ENCODE measurements at regions not wholly inside any gene's neighbourhood (a gene's known extent, or its start where the extent isn't known, plus 50 kb on each side); places are given as distances from the start of the nearest gene placed in this dataset.

DNA sequence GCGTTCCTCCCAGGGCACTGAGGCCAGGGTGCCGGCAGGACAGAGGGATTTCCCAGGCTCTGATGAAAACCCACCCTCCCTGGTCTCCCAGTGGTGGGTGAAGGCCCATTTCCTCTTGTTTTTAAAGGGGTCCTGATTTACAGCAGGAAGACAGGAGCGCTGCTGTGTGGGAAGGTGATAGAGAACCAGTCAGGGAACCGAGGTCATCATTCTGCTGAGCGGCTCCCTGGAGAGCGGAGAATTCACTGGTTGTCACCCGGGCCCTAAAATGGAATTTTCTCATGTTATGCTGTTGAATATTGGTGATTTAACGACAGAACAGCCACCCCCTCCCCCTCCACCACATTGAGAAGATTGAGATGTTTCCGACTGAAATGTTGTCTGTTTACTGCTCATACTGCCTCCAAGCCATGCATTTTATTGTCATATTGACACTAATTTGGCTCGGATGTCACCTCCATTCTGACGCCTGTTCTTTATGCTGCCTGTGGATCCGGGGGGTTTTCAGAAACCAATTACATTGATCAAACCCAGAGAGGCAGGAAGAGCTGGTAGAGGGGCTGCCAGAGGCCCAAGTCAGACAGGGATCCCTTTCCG, 225.2 kb downstream of the GLI2 start:
- CTCF ChIA-PET, result no interaction called here
- DNase-seq (ENCODE audit: extremely low spot score), result no peak
- no peak for TF ChIP-seq FOXK2 (IDR thresholded peaks at IDR 0.05)
- POLR2A ChIA-PET, result interaction anchor here (1.2 kb wide), 1 partner anchor 115 kb away, joined by 3 read pairs; no protein-coding TSS in a partner anchor

GRCh38 chr2:120961396-120961795, 225.7 kb downstream of the GLI2 start:
- CTCF ChIA-PET, result no interaction called here
- POLR2A ChIA-PET, result no interaction called here
- TF ChIP-seq, protein P1, sequence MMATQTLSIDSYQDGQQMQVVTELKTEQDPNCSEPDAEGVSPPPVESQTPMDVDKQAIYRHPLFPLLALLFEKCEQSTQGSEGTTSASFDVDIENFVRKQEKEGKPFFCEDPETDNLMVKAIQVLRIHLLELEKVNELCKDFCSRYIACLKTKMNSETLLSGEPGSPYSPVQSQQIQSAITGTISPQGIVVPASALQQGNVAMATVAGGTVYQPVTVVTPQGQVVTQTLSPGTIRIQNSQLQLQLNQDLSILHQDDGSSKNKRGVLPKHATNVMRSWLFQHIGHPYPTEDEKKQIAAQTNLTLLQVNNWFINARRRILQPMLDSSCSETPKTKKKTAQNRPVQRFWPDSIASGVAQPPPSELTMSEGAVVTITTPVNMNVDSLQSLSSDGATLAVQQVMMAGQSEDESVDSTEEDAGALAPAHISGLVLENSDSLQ (IDR thresholded peaks at IDR 0.05), result no peak
- TF ChIP-seq L3MBTL2 (conservative IDR thresholded peaks at IDR 0.05) (no peak), NFRKB (IDR thresholded peaks at IDR 0.05) (no peak), ELF4 (IDR thresholded peaks at IDR 0.05) (no peak), LEF1 (IDR thresholded peaks at IDR 0.05; ENCODE audit: borderline replicate concordance) (no peak), ARNT (IDR thresholded peaks at IDR 0.05) (no peak), HDGF (IDR thresholded peaks at IDR 0.05; ENCODE audit: borderline replicate concordance) (no peak), ZNF384 (IDR thresholded peaks at IDR 0.05) (no peak), SUZ12 (IDR thresholded peaks at IDR 0.05) (no peak), CTBP1 (IDR thresholded peaks at IDR 0.05; ENCODE audit: borderline replicate concordance) (no peak), SP1 (IDR thresholded peaks at IDR 0.05) (no peak), BHLHE40 (IDR thresholded peaks at IDR 0.05; ENCODE audit: borderline replicate concordance) (no peak), FOXK2 (IDR thresholded peaks at IDR 0.05) (no peak), FOXM1 (IDR thresholded peaks at IDR 0.05; ENCODE audit: borderline replicate concordance) (no peak), FOXA1 (IDR thresholded peaks at IDR 0.05) (no peak), TARDBP (IDR thresholded peaks at IDR 0.05) (no peak)
- no peak for DNase-seq (ENCODE audit: extremely low spot score)

DNA sequence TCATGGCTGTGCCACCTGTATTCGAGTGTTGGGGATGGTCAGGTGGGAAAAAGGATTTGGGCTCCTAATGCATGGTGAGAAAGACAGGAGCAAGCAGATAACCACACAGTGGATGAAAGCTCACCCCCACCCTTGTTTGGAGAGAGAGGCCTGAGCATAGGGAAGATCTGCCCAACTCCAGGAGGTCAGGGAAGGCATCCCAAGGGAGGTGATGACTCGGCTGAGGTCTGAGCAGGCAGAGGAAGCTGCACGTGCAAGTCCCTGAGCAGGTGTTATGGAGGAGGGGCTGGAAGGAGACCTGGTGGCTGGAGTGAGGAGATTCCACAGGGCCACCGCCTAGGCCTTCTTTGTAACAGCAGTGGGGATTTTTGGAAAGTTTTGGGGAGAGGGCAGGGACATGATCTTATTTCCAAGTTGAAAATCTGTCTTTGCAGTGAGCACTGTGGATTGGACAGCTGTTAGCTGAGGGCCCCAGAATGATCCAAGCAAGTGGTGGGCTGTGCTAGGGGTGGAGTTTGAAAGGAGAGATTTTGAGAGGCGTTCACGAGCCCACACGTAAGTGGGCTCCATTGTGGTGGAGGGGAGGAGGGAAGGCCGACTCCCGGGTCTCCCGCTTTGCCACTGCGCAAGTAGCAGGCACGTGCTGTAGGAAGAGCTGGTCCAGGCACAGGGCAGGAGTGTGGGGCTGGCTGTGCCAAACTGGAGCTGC, 228.5 kb downstream of the GLI2 start:
- ChIA-PET CTCF (interaction anchor here (0.7 kb wide), 1 partner anchor 19 kb away, joined by 3 read pairs; no protein-coding TSS in a partner anchor), POLR2A (no interaction called here)
- no peak for TF ChIP-seq CTBP1 (IDR thresholded peaks at IDR 0.05; ENCODE audit: borderline replicate concordance)
- no peak for TF ChIP-seq NFRKB (IDR thresholded peaks at IDR 0.05)
- no peak for TF ChIP-seq ARNT (IDR thresholded peaks at IDR 0.05)
- DNase-seq (ENCODE audit: extremely low spot score), result no peak

GRCh38 chr2:120964819-120965218, 229.2 kb downstream of the GLI2 start:
- ChIA-PET CTCF (interaction anchor here (0.7 kb wide), 1 partner anchor 20 kb away, joined by 3 read pairs; no protein-coding TSS in a partner anchor), POLR2A (no interaction called here)
- TF ChIP-seq ELF4 (IDR thresholded peaks at IDR 0.05) (no peak), ZNF384 (IDR thresholded peaks at IDR 0.05) (no peak), CTBP1 (IDR thresholded peaks at IDR 0.05; ENCODE audit: borderline replicate concordance) (no peak), HDGF (IDR thresholded peaks at IDR 0.05; ENCODE audit: borderline replicate concordance) (no peak), SP1 (IDR thresholded peaks at IDR 0.05) (no peak), FOXK2 (IDR thresholded peaks at IDR 0.05) (no peak), ARNT (IDR thresholded peaks at IDR 0.05) (no peak)
- no peak for DNase-seq (ENCODE audit: extremely low spot score)

DNA sequence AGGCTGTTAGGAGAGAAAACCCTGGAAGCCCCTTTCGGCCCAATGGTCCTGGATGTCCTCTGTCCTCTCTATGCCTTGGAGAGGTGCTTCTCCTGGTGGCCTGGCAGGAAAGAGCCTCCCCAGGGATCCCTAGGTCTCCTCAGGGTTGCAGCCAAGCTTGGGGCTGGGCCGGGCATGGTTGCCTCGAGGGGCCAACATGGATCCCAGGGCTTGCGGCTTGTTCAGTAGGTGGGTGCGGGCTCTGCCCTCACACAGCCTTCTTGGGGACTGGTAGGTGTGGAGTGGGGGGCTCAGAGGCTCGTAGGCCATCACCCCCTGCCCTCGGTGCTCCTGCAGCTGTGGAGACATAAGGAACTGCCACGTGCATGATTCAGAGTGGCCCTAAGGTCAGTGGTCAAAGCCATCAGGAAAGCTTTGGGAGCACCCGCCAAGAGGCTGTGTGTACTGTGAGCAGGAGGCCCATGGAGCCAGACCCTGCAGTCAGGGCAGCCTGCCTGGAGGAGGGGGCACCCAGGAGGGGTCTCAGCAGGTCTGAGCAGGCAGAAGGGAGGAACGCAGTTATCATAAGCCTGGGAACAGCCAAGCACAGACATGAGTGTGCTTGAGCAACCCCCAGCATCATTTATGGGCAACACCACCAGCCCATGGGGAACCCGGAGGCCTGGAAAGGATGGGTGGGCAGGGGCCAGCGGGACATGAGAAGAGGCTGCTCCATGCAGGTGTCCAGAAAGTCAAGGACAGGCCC, 231.0 kb downstream of the GLI2 start:
- no peak for TF ChIP-seq ELF4 (IDR thresholded peaks at IDR 0.05)
- TF ChIP-seq SP1 (IDR thresholded peaks at IDR 0.05), result no peak
- TF ChIP-seq SUZ12 (IDR thresholded peaks at IDR 0.05), result no peak
- TF ChIP-seq, protein P1 (IDR thresholded peaks at IDR 0.05), result no peak
- TF ChIP-seq HDGF (IDR thresholded peaks at IDR 0.05; ENCODE audit: borderline replicate concordance), result no peak
- no peak for TF ChIP-seq BHLHE40 (IDR thresholded peaks at IDR 0.05; ENCODE audit: borderline replicate concordance)
- TF ChIP-seq NFRKB (IDR thresholded peaks at IDR 0.05), result no peak
- no peak for TF ChIP-seq TARDBP (IDR thresholded peaks at IDR 0.05)
- TF ChIP-seq L3MBTL2 (conservative IDR thresholded peaks at IDR 0.05), result no peak
- TF ChIP-seq FOXM1 (IDR thresholded peaks at IDR 0.05; ENCODE audit: borderline replicate concordance), result no peak
- TF ChIP-seq CTBP1 (IDR thresholded peaks at IDR 0.05; ENCODE audit: borderline replicate concordance), result no peak
- no peak for TF ChIP-seq ARNT (IDR thresholded peaks at IDR 0.05)
- no peak for TF ChIP-seq FOXA1 (IDR thresholded peaks at IDR 0.05)
- no peak for TF ChIP-seq LEF1 (IDR thresholded peaks at IDR 0.05; ENCODE audit: borderline replicate concordance)
- TF ChIP-seq ZNF384 (IDR thresholded peaks at IDR 0.05), result no peak
- no peak for TF ChIP-seq FOXK2 (IDR thresholded peaks at IDR 0.05)
- ChIA-PET CTCF (no interaction called here), POLR2A (no interaction called here)
- DNase-seq (ENCODE audit: extremely low spot score), result no peak

DNA sequence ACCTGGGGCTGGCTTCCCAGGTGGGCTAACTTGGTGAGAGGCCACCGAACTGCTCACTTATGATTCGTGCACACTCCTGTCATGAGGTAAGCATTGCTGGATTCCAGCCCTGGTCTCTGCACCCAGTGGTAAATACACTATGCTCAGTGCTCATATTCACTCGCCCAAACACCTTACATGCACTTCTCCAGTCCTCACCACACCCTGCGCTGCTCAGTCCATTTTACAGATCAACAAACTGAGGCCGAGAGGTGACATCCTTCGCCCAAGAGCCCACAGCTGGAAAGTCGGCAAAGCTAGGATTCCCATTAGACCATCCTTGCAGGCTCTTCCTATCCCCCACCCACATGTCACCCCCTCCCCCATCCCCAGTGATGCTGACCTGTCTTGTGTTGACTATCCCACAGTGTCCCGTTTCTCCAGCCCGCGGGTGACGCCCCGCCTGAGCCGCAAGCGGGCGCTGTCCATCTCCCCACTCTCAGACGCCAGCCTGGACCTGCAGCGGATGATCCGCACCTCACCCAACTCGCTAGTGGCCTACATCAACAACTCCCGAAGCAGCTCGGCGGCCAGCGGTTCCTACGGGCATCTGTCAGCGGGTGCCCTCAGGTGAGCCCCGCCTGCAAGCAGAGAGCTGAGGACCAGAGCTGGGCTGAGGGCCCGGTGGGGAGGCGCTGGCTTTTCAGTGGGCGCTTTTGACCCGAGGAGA, 232.8 kb downstream of the GLI2 start:
- TF ChIP-seq ARNT (IDR thresholded peaks at IDR 0.05), result no peak
- ChIA-PET POLR2A (no interaction called here), CTCF (no interaction called here)
- DNase-seq (ENCODE audit: extremely low spot score), result no peak
